Upper lobe of right lung (tissue), 1 donor: ENCODE measurements at regions not wholly inside any gene's neighbourhood (a gene's known extent, or its start where the extent isn't known, plus 50 kb on each side); places are given as distances from the start of the nearest gene placed in this dataset.

ENCODE experiments used
- ATAC-seq: fragments of 200-7000 bp; cut with Tn5 transposase; one replicate; pipeline ENCODE4 v1.9.1; 2020; ENCODE audit warnings: mild to moderate bottlenecking, moderate library complexity
- DNase-seq: peaks from one replicate; pipeline ENCODE4 v3.0.0-alpha.2; 2020
- H3K27ac ChIP-seq: fragments of 200-600 bp; one replicate; pipeline ENCODE4 v1.8.0; 2022
- H3K27me3 ChIP-seq: fragments of 200-600 bp; one replicate; pipeline ENCODE4 v1.8.0; 2022; ENCODE audit warnings: mild to moderate bottlenecking
- H3K36me3 ChIP-seq: fragments of 200-600 bp; one replicate; pipeline ENCODE4 v1.8.0; 2022
- H3K4me1 ChIP-seq: fragments of 200-600 bp; one replicate; pipeline ENCODE4 v1.8.0; 2022
- H3K4me3 ChIP-seq: fragments of 200-600 bp; one replicate; pipeline ENCODE4 v1.8.0; 2022; ENCODE audit warnings: mild to moderate bottlenecking
- H3K9me3 ChIP-seq: fragments of 200-600 bp; one replicate; pipeline ENCODE4 v1.8.0; 2022
- CTCF ChIP-seq: fragments of 200-600 bp; IDR thresholded peaks from one replicate; pipeline ENCODE4 v1.8.0; 2022; ENCODE audit warnings: antibody characterized with exemption
- intact Hi-C: fragments of 100-400 bp; cut with DNase I; formaldehyde crosslinking; loops from one replicate; pipeline ENCODE4 v1.11.0; 2022
- donor health status: DM: no; HTN: yes; CAD: no; lungs with severe emphysema.

- Histone ChIP-seq H3K27me3 (no peaks in the 10 kb centered on the region), H3K4me3 (no peak overlapping the region), H3K27ac (peak overlapping the region; percentile 48), H3K36me3 (no peaks in the 10 kb centered on the region), H3K4me1 (peaks cover 33% of the 10 kb centered on the region), H3K9me3 (no peaks in the 10 kb centered on the region)
- no peak for ATAC-seq
- DNase-seq: no peak
- no peak for TF ChIP-seq CTCF
- intact Hi-C loops: no loop called here
Measured at GRCh38 chr14:61102549-61103466, 121.8 kb downstream of the SLC38A6 start.
